ENCODE measurements at regions not wholly inside any gene's neighbourhood (a gene's known extent, or its start where the extent isn't known, plus 50 kb on each side); places are given as distances from the start of the nearest gene placed in this dataset.

DNA sequence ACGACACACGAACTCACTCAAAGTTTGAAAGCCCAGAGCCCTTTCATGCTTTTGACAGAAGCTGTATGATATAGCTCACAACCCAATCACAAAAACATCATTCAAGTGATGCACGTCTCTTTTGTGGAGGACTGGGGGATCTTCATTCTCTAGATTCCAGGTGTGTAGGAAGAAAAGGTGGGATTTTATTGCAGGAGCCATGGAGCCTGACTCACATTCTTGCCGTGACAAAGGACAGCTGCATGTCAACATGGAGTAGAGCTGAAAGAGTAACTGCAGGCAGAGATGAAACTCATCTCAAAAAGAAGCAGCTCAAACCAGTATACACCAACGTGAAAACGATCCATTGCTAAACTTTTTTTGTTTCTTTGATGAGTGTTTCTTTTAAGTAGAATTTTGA lies 50.9 kb upstream of the PDE1A start:
- intact Hi-C loops (cut with DNase I), result no loop called here
- no peaks in the 10 kb centered on the region for H3K9me3 ChIP-seq
- H3K27me3 ChIP-seq (replicated peaks; ENCODE audit: insufficient read depth), result no peaks in the 10 kb centered on the region
- no peaks in the 10 kb centered on the region for H3K4me1 ChIP-seq (replicated peaks)
- H3K27ac ChIP-seq, result no peak overlapping the region
- no peak for DNase-seq (ENCODE audit: low spot score)
- no peak overlapping the region for H3K4me3 ChIP-seq
- no peaks in the 10 kb centered on the region for H3K36me3 ChIP-seq
- TF ChIP-seq CTCF (IDR thresholded peaks at IDR 0.05) (no peak), POLR2A (IDR thresholded peaks at IDR 0.05) (no peak), POLR2AphosphoS5 (IDR thresholded peaks at IDR 0.05) (no peak)
- 64% methylated on average over 6 of the region's 6 CpGs for WGBS

- intact Hi-C loops (cut with DNase I), result no loop called here
- TF ChIP-seq POLR2AphosphoS5 (IDR thresholded peaks at IDR 0.05), result no peak
- H3K27me3 ChIP-seq (replicated peaks; ENCODE audit: insufficient read depth), result no peaks in the 10 kb centered on the region
- H3K9me3 ChIP-seq, result no peaks in the 10 kb centered on the region
- DNase-seq (ENCODE audit: low spot score), result no peak
- no peaks in the 10 kb centered on the region for H3K36me3 ChIP-seq
- H3K4me1 ChIP-seq (replicated peaks), result no peaks in the 10 kb centered on the region
- no peak overlapping the region for H3K27ac ChIP-seq
- no peak overlapping the region for H3K4me3 ChIP-seq
- WGBS, result 95% methylated on average over 2 of the region's 2 CpGs
Measured at GRCh38 chr2:182481676-182482075, 54.8 kb upstream of the PDE1A start.

DNA sequence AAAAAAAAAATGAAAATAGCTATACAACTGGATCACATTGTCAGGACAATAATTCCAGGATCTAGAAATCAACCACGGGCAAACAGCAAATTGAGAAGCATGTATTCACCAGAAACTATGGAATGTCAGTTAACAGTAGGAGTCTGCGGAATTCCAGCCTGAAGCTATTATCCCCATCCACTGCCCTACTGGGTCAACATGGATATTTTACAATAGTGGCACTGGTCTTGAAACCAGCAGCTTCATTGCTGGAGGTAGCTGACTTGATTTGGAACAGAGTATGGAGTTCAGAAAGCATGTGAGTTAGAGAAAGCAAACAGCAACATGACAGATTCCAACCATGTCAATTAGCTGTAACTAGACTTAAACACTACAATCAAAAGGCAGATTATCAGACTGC lies 55.7 kb upstream of the PDE1A start:
- 83% methylated on average over 2 of the region's 2 CpGs for WGBS
- Histone ChIP-seq H3K27ac (no peak overlapping the region), H3K36me3 (no peaks in the 10 kb centered on the region), H3K27me3 (replicated peaks; ENCODE audit: insufficient read depth) (no peaks in the 10 kb centered on the region), H3K9me3 (no peaks in the 10 kb centered on the region), H3K4me1 (replicated peaks) (no peaks in the 10 kb centered on the region), H3K4me3 (no peak overlapping the region)
- intact Hi-C loops (cut with DNase I), result no loop called here
- no peak for DNase-seq (ENCODE audit: low spot score)
- no peak for TF ChIP-seq POLR2A (IDR thresholded peaks at IDR 0.05)
- TF ChIP-seq CTCF (IDR thresholded peaks at IDR 0.05), result no peak
- TF ChIP-seq POLR2AphosphoS5 (IDR thresholded peaks at IDR 0.05), result no peak

DNA sequence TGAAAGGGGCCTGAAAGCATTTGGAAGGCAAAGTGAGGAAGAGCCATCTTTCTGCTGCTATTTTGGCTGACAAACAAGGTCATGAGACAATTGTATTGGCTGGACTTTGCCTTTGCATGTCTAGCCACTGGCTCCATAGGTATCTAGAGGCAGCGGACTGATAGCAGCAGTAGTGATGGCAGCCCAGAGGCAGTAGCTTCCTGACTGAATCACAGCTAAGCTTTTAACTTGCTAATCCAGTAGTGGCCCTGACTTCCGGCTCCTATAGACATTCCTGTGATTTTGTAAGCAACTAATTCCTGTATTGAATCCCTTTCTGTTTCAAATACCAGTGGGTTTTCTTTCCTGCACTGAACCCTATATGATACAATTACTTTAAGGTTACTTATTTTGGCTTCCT lies 69.8 kb upstream of the PDE1A start:
- no peak for DNase-seq (ENCODE audit: low spot score)
- Histone ChIP-seq H3K4me3 (no peak overlapping the region), H3K27ac (no peak overlapping the region), H3K36me3 (no peaks in the 10 kb centered on the region), H3K9me3 (no peaks in the 10 kb centered on the region), H3K27me3 (replicated peaks; ENCODE audit: insufficient read depth) (no peaks in the 10 kb centered on the region), H3K4me1 (replicated peaks) (no peaks in the 10 kb centered on the region)
- no peak for TF ChIP-seq CTCF (IDR thresholded peaks at IDR 0.05)
- WGBS, result 86% methylated on average over 2 of the region's 2 CpGs
- intact Hi-C loops (cut with DNase I), result no loop called here

DNA sequence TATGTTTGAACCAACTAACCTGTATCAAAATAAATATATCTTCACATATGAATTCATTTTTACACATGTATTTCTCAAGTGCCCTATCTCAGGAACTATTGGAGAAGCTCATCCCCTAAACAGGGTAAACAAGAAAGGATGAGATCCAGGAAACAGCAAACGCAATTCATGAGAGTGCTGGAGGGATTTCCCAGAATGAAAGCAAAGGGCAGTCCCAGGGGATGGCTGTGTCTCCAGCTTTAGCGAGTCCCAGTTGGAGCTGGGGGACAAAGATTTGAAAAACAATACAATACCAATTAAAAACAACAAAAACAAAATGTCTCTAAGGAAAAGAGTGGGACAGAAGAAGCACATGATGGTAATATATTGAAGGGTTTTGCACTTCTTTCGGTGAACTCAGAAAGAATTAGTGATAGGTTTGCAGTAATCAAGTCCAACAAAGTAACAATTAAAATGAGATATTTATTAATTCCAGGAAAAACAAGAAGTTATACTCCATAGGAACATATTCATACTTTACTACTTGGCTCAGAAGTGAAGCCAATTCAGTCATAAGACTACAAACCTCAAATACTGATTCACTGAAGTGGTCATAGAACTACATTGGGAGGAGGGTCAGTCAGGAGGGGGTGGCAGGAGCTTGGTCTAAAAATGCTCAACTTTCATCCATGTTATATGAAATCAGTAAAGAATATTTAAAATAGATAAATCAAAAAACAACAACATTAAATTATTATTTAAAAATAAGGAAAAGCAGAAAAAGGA lies 73.1 kb upstream of the PDE1A start:
- WGBS, result 66% methylated on average over 3 of the region's 3 CpGs
- no peak for TF ChIP-seq CTCF (IDR thresholded peaks at IDR 0.05)
- TF ChIP-seq POLR2A (IDR thresholded peaks at IDR 0.05), result no peak
- no peak for TF ChIP-seq POLR2AphosphoS5 (IDR thresholded peaks at IDR 0.05)
- no peaks in the 10 kb centered on the region for H3K9me3 ChIP-seq
- intact Hi-C loops (cut with DNase I), result no loop called here
- DNase-seq (ENCODE audit: low spot score), result no peak
- H3K27ac ChIP-seq, result no peak overlapping the region
- no peaks in the 10 kb centered on the region for H3K4me1 ChIP-seq (replicated peaks)
- H3K4me3 ChIP-seq, result no peak overlapping the region
- no peaks in the 10 kb centered on the region for H3K27me3 ChIP-seq (replicated peaks; ENCODE audit: insufficient read depth)
- no peaks in the 10 kb centered on the region for H3K36me3 ChIP-seq
